H1 (cell line): ENCODE measurements at regions not wholly inside any gene's neighbourhood (a gene's known extent, or its start where the extent isn't known, plus 50 kb on each side); places are given as distances from the start of the nearest gene placed in this dataset.

Experiments
- BACH1 ChIP-seq: IDR thresholded peaks from 2 replicates; pipeline ENCODE4 v1.6.1; 2012; ENCODE audit warnings: low read length, improper control_type of control experiment
- CHD7 ChIP-seq: fragments of 300-600 bp; sonication (generic); IDR thresholded peaks from 2 replicates; pipeline ENCODE4 v1.7.1; 2012; ENCODE audit warnings: low read length, moderate library complexity, mild to moderate bottlenecking, inconsistent platforms; ENCODE audit not compliant: insufficient replicate concordance
- KDM1A ChIP-seq: fragments of 200-600, 300-600 bp; sonication (generic); IDR thresholded peaks from 2 replicates; pipeline ENCODE4 v1.7.1; 2016; ENCODE audit warnings: mild to moderate bottlenecking, low read length, borderline replicate concordance
- SP4 ChIP-seq: IDR thresholded peaks from 2 replicates; pipeline ENCODE4 v1.6.1; 2012; ENCODE audit warnings: low read length, inconsistent platforms

- TF ChIP-seq SP4: no peak
- TF ChIP-seq CHD7: no peak
- no peak for TF ChIP-seq KDM1A
- no peak for TF ChIP-seq BACH1
- TF ChIP-seq, all 59 proteins: peak for 0
Observed at GRCh38 chr7:108845951-108846350, 276.3 kb downstream of the DNAJB9 start (continued).
